IPS-15b (cell line): ENCODE measurements at regions not wholly inside any gene's neighbourhood (a gene's known extent, or its start where the extent isn't known, plus 50 kb on each side); places are given as distances from the start of the nearest gene placed in this dataset.

Experiments used
- H3K27me3 ChIP-seq: one replicate; pipeline ENCODE4 v1.6.1; 2013; ENCODE audit warnings: low read length; ENCODE audit not compliant: control insufficient read depth, insufficient read depth
- H3K36me3 ChIP-seq: one replicate; pipeline ENCODE4 v1.6.1; 2013; ENCODE audit warnings: low read length; ENCODE audit not compliant: control insufficient read depth, insufficient read depth
- H3K4me1 ChIP-seq: one replicate; pipeline ENCODE4 v1.6.1; 2013; ENCODE audit warnings: mild to moderate bottlenecking, low read length; ENCODE audit not compliant: control insufficient read depth, insufficient read depth
- H3K4me3 ChIP-seq: one replicate; pipeline ENCODE4 v1.5.1; 2013; ENCODE audit warnings: low read depth, low read length
- H3K9ac ChIP-seq: one replicate; pipeline ENCODE4 v1.6.1; 2013; ENCODE audit warnings: low read depth, mild to moderate bottlenecking, low read length
- H3K9me3 ChIP-seq: one replicate; pipeline ENCODE4 v1.6.1; 2013; ENCODE audit warnings: mild to moderate bottlenecking, low read length; ENCODE audit not compliant: control insufficient read depth, insufficient read depth

DNA sequence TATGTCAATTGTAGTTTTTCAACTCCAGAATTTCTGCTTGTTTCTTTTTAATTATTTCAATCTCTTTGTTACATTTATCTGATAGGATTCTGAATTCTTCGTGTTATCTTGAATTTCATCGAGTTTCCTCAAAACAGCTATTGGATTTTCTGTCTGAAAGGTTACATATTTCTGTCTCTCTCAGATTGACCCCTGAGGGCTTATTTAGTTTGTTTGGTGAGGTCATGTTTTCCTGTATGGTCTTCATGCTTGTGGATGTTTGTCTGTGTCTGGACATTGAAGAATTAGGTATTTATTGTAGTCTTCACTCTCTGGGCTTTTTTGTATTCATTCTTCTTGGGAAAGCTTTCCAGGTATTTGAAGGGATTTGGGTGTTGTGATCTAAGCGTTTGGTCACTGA lies 85.6 kb downstream of the SNAPC1 start:
- H3K9ac ChIP-seq = no peak overlapping the region
- no peak overlapping the region for H3K4me3 ChIP-seq

DNA sequence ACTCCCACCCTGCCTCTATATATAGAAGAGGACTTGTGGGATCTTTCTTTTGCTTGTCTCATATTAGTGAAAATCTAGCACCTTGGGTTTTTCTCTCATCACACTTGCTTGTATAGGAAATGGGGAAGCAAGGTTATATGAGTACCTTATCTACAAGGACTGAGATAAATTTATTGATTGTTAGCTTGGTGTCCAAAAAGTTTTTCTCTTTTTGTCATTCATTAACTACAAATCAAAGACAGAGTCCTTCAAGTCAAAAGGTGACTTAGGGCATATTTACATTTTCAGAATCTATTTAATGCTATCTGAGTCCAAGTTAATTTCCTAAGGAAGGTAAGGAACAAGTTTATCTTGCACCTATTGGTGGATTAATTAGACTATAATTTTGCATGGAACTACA lies 92.7 kb downstream of the SNAPC1 start:
- H3K9me3 ChIP-seq = no peaks in the 10 kb centered on the region
- H3K27me3 ChIP-seq = no peaks in the 10 kb centered on the region
- no peaks in the 10 kb centered on the region for H3K4me1 ChIP-seq
- H3K4me3 ChIP-seq = no peak overlapping the region
- H3K36me3 ChIP-seq = no peaks in the 10 kb centered on the region
- no peak overlapping the region for H3K9ac ChIP-seq

More for the DNA sequence above, 85.6 kb downstream of the SNAPC1 start:
- no peaks in the 10 kb centered on the region for H3K36me3 ChIP-seq
- no peaks in the 10 kb centered on the region for H3K9me3 ChIP-seq
- no peaks in the 10 kb centered on the region for H3K4me1 ChIP-seq
- H3K27me3 ChIP-seq = no peaks in the 10 kb centered on the region

DNA sequence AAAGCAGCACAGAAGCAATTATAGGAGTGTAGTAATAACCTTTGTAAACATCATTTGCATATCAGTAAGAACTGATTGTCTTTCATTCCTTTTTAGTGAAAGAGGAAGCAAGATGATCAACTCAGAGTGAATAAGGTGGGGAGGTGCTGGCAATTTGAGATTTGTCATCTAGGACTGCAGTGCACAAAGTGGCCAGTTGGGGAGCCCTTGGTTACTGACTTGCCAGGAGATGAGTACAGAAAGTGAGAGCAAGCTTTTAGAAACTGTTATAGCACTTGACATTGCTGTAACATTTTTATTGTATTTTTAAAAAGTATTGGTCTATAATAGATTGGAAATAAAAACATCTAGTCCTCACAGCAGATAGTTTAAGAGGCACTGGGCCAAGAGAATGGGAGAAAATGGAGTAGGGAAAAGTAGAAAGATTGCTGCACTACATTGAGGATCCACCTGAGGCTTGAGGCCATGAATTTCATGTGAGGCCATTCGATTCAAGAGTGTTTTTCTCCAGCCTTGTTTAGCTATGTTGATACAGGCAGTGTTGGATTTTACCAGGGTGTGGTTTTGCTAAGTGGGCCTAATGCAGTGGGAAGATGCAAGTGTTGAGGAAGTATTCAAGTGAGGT lies 98.2 kb downstream of the SNAPC1 start:
- Histone ChIP-seq H3K9me3 (no peaks in the 10 kb centered on the region), H3K27me3 (no peaks in the 10 kb centered on the region), H3K9ac (no peak overlapping the region), H3K36me3 (no peaks in the 10 kb centered on the region), H3K4me1 (no peaks in the 10 kb centered on the region), H3K4me3 (no peak overlapping the region)

DNA sequence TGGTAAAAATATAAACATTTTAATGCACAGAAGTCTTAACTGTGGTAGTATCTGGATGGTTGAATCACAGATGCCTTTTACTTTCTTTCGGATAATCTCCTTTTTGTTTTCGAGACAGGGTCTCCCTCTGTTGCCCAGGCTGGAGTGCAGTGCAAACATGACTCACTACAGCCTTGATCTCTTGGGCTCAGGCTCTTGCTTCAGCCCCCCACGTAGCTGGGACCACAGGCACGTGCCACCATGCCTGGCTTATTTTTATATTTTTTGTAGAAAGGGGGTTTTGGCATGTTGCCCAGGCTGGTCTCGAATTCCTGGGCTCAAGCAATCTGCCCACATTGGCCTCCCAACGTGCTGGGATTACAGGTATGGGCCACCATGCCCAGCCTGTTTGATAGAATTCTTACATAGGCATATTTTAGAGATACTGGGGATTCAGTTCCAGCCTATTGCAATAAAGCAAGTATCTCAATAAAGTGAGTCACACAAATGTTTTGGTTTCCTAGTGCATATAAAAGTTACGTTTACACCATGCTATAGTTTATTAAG lies 99.2 kb downstream of the SNAPC1 start:
- Histone ChIP-seq H3K9me3 (no peaks in the 10 kb centered on the region), H3K9ac (no peak overlapping the region), H3K27me3 (no peaks in the 10 kb centered on the region)

DNA sequence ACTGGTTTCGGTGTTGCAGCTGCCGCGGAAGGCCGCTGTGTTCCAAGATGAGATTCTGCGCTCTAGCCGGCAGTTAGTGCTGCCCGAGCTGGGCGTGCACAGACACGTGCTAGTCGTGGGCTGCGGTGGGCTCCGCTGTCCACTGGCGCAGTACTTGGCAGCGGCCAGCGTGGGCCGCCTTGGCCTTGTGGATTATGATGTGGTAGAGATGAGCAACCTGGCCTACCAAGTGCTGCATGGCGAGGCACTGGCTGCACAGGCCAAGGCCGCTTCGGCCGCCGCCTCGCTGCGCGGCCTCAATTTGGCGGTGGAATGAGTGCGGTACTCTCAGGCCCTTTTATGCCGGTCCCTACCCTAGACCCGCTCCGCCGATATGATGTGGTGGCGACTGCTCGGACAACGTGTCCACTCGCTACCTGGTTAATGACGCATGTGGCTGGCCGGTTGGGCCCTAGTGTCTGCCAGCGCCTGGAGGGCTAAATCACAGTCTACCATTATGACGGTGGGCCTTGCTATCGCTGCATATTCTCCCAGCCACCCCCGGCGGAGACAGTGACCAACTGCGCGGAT lies 102.2 kb downstream of the SNAPC1 start:
- Histone ChIP-seq H3K9ac (no peak overlapping the region), H3K27me3 (no peaks in the 10 kb centered on the region), H3K4me3 (no peak overlapping the region), H3K4me1 (no peaks in the 10 kb centered on the region), H3K36me3 (no peaks in the 10 kb centered on the region), H3K9me3 (no peaks in the 10 kb centered on the region)

More for the DNA sequence above, 99.2 kb downstream of the SNAPC1 start:
- Histone ChIP-seq H3K36me3 (no peaks in the 10 kb centered on the region), H3K4me3 (no peak overlapping the region), H3K4me1 (no peaks in the 10 kb centered on the region)

DNA sequence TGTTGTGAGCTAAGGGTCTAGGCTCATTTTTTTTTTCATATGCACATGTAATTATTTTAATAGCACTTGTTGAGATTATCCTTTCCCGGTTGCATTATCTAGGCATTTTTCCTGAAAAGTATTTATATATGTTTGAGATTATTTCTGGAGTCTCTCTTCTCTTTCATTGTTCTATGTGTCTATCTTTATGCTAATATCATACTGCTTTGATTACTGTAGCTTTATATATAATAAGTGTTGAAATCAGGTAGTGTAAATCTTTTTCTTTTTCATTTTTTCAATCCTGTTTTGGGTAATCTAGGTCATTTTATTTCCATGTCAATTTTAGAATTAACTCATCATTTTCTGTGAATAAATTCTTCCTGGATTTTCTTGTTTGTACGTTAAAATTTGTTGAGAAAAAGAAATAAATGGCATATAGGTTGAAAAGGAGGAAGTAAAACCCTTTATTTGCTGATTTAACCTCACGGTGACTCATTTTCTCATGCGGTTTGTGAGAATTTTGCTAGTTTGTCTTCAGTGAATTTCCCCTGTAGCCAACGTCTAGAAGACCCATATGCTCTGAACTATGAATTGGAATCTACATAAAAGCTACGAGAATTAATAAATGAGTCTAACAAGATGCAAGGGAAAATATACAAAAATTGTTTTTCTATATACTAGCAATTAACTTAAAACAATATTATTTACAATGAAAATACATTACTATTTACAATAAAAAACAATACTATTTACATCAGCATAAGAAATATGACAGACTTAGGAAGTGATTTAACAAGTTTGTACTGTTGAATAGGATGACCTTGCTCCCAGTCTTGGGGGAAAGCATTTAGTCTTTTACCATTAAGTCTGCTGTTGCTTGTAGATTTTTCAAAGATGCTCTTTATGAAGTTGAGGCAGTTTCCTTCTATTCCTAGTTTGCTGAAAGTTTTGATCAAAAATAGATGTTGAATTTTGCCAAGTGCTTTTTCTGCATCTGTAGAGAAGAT lies 105.0 kb downstream of the SNAPC1 start:
- H3K9me3 ChIP-seq = peaks cover 4% of the 10 kb centered on the region
- no peaks in the 10 kb centered on the region for H3K27me3 ChIP-seq
- no peaks in the 10 kb centered on the region for H3K4me1 ChIP-seq
- H3K36me3 ChIP-seq = no peaks in the 10 kb centered on the region
- no peak overlapping the region for H3K4me3 ChIP-seq
- no peak overlapping the region for H3K9ac ChIP-seq

DNA sequence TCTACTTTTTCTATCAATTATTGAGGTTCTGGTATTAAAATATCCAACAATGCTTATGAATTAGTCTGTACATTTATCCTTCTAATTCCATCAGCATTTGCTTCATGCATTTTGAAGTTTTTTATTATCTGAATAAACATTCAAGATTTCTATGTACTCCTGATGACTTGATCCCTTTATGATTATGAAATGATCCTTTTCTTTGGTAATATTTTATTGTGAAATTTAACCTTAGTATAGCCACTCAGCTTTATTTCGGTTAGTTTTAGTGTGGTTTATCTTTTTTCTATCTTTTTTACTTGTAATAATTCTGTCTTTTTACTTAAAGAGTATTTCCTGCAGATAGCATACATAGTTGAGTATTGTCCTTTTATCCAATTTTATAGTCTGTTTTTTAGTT lies 106.6 kb downstream of the SNAPC1 start:
- Histone ChIP-seq H3K4me1 (no peaks in the 10 kb centered on the region), H3K4me3 (no peak overlapping the region), H3K36me3 (no peaks in the 10 kb centered on the region), H3K9me3 (peaks cover 4% of the 10 kb centered on the region), H3K27me3 (no peaks in the 10 kb centered on the region), H3K9ac (no peak overlapping the region)

DNA sequence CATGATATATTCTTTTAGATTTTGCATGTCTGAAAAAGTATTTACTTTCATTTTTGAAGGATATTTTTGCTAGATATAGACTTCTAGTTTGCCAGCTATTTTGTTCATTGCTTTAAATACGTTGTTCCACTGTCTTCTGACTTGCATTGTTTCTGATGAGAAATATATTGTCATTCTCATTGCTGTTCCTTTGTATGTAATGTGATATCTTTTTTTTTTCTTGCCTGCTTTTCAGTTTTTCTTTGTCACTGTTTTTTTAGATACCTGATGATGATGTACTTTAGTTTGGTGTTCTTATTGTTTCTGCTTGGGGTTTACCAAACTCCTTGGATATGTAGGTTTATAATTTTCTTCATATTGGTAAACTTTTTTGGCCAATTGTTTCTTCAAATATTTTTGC lies 107.9 kb downstream of the SNAPC1 start:
- Histone ChIP-seq H3K27me3 (no peaks in the 10 kb centered on the region), H3K4me1 (no peaks in the 10 kb centered on the region), H3K4me3 (no peak overlapping the region), H3K9ac (no peak overlapping the region), H3K9me3 (peaks cover 4% of the 10 kb centered on the region), H3K36me3 (no peaks in the 10 kb centered on the region)

DNA sequence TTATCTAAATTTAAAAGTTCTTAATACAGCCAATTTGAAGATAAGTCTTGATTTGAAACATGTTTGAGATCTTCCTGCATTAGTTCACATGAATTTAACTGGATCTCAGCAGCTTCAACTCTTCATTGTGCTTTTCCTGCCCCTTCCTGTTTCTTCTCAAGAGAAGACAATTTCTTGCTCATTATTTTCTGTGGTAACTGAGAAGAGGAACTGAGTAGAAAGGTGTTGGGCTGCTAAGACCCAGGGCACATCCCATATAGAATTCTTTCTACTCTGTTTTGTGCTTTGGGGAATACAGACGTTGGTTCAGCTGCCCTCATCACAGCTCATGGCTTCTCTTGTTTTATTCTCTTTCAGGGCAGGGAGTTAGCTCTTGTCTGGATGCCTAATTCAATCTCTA lies 110.2 kb downstream of the SNAPC1 start:
- Histone ChIP-seq H3K9ac (no peak overlapping the region), H3K9me3 (peaks cover 4% of the 10 kb centered on the region), H3K4me1 (no peaks in the 10 kb centered on the region), H3K27me3 (no peaks in the 10 kb centered on the region), H3K4me3 (no peak overlapping the region), H3K36me3 (no peaks in the 10 kb centered on the region)

DNA sequence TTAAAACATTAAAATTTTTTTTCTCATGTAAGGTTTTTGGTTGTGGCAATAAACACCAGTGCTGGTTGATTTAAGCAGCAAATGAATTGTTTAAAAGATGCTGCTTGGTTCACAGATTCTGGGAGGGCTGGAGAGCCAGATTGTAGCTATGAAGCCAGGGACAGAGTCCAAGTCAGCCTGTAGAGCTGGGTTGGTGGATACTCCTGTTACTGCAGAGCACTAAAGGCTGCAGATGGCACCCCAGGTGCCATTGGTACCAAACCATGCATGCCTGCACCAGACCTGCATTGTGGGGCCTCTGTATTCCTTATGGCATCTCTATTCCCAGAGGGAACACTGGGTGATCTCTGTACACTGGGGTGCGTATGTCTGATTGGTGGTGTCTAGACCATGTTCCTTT lies 113.3 kb downstream of the SNAPC1 start:
- H3K9me3 ChIP-seq = no peaks in the 10 kb centered on the region
- no peaks in the 10 kb centered on the region for H3K36me3 ChIP-seq
- H3K9ac ChIP-seq = no peak overlapping the region
- H3K4me3 ChIP-seq = no peak overlapping the region
- no peaks in the 10 kb centered on the region for H3K4me1 ChIP-seq
- H3K27me3 ChIP-seq = no peaks in the 10 kb centered on the region

DNA sequence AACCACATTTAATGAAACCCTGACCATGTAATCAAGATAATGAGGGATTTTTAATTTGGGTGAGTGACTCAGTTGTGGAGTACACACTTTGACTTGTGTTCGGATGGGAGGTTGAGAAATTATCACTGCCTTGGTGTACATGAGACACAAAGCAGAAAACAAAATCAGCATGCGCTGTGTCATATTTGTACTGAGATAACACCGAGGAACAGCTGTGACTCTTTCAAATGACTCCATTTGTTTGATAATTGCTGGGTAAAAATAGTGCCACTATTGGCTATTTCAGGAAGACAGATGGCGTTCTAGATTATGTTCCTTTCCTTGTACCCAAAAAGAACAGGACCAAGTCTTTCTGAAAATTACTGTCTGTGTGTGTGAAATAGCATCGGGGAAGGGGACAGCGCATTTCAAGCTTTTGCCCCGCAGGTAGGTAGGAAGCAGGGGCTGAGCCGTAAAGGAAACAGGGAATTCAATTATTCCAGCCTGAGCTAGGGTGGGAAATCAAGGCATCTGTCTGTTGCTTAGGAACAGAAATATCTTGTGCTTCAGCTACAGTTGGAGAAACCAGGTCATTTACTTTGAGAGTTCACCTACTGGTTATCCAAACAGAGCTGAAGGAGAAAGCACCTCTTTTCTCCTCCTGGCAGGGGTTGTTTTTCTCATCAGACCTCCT lies 114.3 kb downstream of the SNAPC1 start:
- Histone ChIP-seq H3K9ac (no peak overlapping the region), H3K27me3 (no peaks in the 10 kb centered on the region), H3K36me3 (no peaks in the 10 kb centered on the region), H3K4me3 (no peak overlapping the region), H3K4me1 (no peaks in the 10 kb centered on the region), H3K9me3 (no peaks in the 10 kb centered on the region)
